ENCODE measurements at regions not wholly inside any gene's neighbourhood (a gene's known extent, or its start where the extent isn't known, plus 50 kb on each side); places are given as distances from the start of the nearest gene placed in this dataset.

DNA sequence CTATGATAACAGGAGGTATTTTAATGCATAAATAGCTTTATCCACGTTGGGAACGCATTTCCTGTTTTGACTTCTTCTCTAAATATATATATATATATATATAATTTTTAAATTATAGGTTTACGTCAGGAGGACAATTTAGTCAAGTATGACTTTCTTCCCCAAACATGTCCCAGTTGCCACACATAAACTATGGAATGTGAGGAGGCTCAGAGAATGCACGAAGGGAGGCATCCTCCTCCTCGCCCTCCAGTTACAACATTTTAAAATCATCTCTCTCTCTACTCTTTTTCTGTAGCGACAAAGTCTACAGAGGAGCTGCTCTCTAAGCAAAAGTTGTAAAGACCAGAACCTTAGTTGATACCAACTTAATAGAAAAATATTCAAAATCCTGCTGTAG lies 106.9 kb upstream of the LYZL1 start:
- Histone ChIP-seq H3K9me2 (replicated peaks; ENCODE audit: low read depth, low read length) (no peaks in the 10 kb centered on the region), H3K4me2 (ENCODE audit: low read depth, low read length, poor library complexity, severe bottlenecking) (no peak overlapping the region), H3F3A (ENCODE audit: low read depth) (no peaks in the 10 kb centered on the region), H2AFZ (ENCODE audit: low read length) (no peak overlapping the region), H3K79me2 (ENCODE audit: insufficient read depth, low read length) (no peaks in the 10 kb centered on the region), H3K4me1 (ENCODE audit: insufficient read depth, low read length, poor library complexity, severe bottlenecking) (no peaks in the 10 kb centered on the region), H3K9ac (ENCODE audit: low read depth, low read length, poor library complexity, severe bottlenecking) (no peak overlapping the region), H3K36me3 (ENCODE audit: insufficient read depth, low read length) (no peaks in the 10 kb centered on the region), H3K27me3 (ENCODE audit: insufficient read depth, low read length, poor library complexity, severe bottlenecking) (no peaks in the 10 kb centered on the region), H3K9me3 (ENCODE audit: insufficient read depth, low read depth, low read length) (no peaks in the 10 kb centered on the region), H4K20me1 (ENCODE audit: insufficient read depth, low read length, poor library complexity, severe bottlenecking) (no peaks in the 10 kb centered on the region), H3K4me3 (ENCODE audit: low read length, poor library complexity, severe bottlenecking) (no peak overlapping the region)
- TF ChIP-seq, protein P1, sequence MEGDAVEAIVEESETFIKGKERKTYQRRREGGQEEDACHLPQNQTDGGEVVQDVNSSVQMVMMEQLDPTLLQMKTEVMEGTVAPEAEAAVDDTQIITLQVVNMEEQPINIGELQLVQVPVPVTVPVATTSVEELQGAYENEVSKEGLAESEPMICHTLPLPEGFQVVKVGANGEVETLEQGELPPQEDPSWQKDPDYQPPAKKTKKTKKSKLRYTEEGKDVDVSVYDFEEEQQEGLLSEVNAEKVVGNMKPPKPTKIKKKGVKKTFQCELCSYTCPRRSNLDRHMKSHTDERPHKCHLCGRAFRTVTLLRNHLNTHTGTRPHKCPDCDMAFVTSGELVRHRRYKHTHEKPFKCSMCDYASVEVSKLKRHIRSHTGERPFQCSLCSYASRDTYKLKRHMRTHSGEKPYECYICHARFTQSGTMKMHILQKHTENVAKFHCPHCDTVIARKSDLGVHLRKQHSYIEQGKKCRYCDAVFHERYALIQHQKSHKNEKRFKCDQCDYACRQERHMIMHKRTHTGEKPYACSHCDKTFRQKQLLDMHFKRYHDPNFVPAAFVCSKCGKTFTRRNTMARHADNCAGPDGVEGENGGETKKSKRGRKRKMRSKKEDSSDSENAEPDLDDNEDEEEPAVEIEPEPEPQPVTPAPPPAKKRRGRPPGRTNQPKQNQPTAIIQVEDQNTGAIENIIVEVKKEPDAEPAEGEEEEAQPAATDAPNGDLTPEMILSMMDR (conservative IDR thresholded peaks at IDR 0.05; ENCODE audit: low read length) = no peak
- TF ChIP-seq EZH2phosphoT487 (IDR thresholded peaks at IDR 0.05; ENCODE audit: borderline replicate concordance) = no peak

DNA sequence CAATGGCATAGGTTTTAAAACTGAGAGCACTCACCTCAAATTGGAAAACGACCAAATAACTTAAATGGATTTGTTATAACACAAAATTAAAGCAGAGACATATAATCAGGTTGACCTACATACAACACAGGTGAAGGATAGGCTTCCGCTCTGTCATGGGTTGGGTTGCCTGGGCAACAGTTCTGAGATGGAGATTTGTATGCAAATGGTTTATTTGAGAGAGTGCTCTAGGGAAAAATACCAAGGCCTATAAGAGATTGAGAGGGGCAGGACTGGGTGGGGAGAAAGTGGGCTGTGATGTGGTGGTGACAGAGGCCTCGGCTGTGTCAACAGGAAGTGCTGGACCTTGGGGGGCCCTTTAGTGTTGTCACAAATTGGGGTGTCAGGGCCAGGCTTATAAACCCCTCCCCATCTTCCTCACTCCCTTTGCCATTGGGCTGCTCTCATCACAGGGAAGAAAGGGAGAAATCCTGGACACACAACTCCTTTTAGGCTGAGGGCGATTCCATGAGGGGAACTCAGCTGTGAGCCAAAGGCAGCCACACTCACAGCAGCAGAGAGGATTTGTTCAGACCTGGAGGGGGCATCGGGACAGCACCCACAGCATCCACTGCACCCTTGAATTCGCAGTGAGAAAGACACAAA lies 105.4 kb upstream of the LYZL1 start:
- no peaks in the 10 kb centered on the region for H3K9me2 ChIP-seq (replicated peaks; ENCODE audit: low read depth, low read length)
- H3K79me2 ChIP-seq (ENCODE audit: insufficient read depth, low read length) = no peaks in the 10 kb centered on the region
- H3K9ac ChIP-seq (ENCODE audit: low read depth, low read length, poor library complexity, severe bottlenecking) = no peak overlapping the region
- no peaks in the 10 kb centered on the region for H3K36me3 ChIP-seq (ENCODE audit: insufficient read depth, low read length)
- no peaks in the 10 kb centered on the region for H3K27me3 ChIP-seq (ENCODE audit: insufficient read depth, low read length, poor library complexity, severe bottlenecking)
- H4K20me1 ChIP-seq (ENCODE audit: insufficient read depth, low read length, poor library complexity, severe bottlenecking) = no peaks in the 10 kb centered on the region
- no peaks in the 10 kb centered on the region for H3F3A ChIP-seq (ENCODE audit: low read depth)
- no peak for TF ChIP-seq EZH2phosphoT487 (IDR thresholded peaks at IDR 0.05; ENCODE audit: borderline replicate concordance)
- H2AFZ ChIP-seq (ENCODE audit: low read length) = no peak overlapping the region
- H3K4me3 ChIP-seq (ENCODE audit: low read length, poor library complexity, severe bottlenecking) = no peak overlapping the region
- H3K4me2 ChIP-seq (ENCODE audit: low read depth, low read length, poor library complexity, severe bottlenecking) = no peak overlapping the region
- no peaks in the 10 kb centered on the region for H3K4me1 ChIP-seq (ENCODE audit: insufficient read depth, low read length, poor library complexity, severe bottlenecking)
- no peaks in the 10 kb centered on the region for H3K9me3 ChIP-seq (ENCODE audit: insufficient read depth, low read depth, low read length)

DNA sequence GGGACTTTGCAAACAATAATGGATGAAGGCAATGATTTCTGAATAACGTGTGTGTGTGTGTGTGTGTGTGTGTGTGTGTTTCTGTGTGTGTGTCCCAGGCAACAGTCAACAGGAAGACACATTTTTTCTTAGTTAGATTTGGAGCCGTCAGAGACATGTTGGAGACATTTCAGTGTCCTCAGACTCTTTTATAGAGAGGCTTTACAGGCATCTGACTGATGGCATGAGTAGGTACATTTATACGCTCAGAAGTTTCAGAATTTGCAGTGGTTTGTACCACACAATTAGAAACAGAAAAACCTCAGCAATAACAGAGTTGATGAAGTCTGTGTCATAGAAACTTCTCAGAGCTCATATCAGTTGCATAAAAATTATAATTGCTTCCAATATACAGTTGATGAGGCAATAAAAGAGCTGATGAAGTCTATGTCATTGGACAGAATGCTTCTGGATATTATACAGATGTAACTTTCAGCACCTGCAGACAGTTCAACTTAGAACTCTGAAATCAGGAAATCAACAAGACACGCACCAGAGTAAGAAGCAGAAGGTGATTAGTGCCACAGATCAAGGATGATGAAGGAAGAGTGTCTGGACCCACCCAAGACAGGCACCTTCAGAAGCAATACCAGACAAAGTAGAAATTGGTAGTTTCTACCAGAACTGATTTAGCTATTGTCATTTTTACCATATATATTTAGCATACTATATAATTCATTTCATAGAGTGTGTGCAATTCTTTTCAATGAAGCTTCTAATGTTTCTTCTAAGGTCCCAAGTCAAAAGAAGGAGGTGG lies 104.5 kb upstream of the LYZL1 start:
- H3K4me3 ChIP-seq (ENCODE audit: low read length, poor library complexity, severe bottlenecking) = no peak overlapping the region
- H3K36me3 ChIP-seq (ENCODE audit: insufficient read depth, low read length) = no peaks in the 10 kb centered on the region
- H3K4me1 ChIP-seq (ENCODE audit: insufficient read depth, low read length, poor library complexity, severe bottlenecking) = no peaks in the 10 kb centered on the region
- no peak overlapping the region for H2AFZ ChIP-seq (ENCODE audit: low read length)
- no peak overlapping the region for H3K9ac ChIP-seq (ENCODE audit: low read depth, low read length, poor library complexity, severe bottlenecking)
- TF ChIP-seq, protein P1 (conservative IDR thresholded peaks at IDR 0.05; ENCODE audit: low read length) = no peak
- no peak for TF ChIP-seq EZH2phosphoT487 (IDR thresholded peaks at IDR 0.05; ENCODE audit: borderline replicate concordance)
- no peaks in the 10 kb centered on the region for H3K9me2 ChIP-seq (replicated peaks; ENCODE audit: low read depth, low read length)
- no peaks in the 10 kb centered on the region for H3F3A ChIP-seq (ENCODE audit: low read depth)
- H3K27me3 ChIP-seq (ENCODE audit: insufficient read depth, low read length, poor library complexity, severe bottlenecking) = no peaks in the 10 kb centered on the region
- H3K79me2 ChIP-seq (ENCODE audit: insufficient read depth, low read length) = no peaks in the 10 kb centered on the region
- H3K4me2 ChIP-seq (ENCODE audit: low read depth, low read length, poor library complexity, severe bottlenecking) = no peak overlapping the region
- no peaks in the 10 kb centered on the region for H4K20me1 ChIP-seq (ENCODE audit: insufficient read depth, low read length, poor library complexity, severe bottlenecking)
- no peaks in the 10 kb centered on the region for H3K9me3 ChIP-seq (ENCODE audit: insufficient read depth, low read depth, low read length)

Data from Loucy (cell line).